ENCODE measurements at regions not wholly inside any gene's neighbourhood (a gene's known extent, or its start where the extent isn't known, plus 50 kb on each side); places are given as distances from the start of the nearest gene placed in this dataset.

DNA sequence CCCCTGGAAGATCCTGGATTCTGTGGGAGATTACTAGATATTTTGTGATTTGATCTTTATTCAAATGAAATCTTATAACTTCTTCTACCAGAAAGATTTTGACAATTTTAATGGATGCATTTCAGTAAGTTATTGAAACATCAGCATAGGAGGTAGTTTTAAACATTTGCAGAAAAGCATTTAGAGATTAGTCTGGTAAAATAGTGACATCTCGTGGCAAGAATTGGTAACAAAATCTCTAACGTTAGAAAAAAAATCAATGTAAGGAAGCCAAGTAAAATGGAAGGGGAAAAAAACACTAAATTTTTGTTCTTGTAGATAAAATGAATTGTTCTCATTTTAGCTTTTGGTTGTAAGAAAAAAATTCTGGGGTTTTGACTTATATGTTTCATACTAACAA is 73.3 kb downstream of the TASL start:
- peak; percentile 95 for FAIRE-seq

GRCh38 chrX:30495468-30495867 is 82.1 kb downstream of the TASL start:
- FAIRE-seq = no peak

DNA sequence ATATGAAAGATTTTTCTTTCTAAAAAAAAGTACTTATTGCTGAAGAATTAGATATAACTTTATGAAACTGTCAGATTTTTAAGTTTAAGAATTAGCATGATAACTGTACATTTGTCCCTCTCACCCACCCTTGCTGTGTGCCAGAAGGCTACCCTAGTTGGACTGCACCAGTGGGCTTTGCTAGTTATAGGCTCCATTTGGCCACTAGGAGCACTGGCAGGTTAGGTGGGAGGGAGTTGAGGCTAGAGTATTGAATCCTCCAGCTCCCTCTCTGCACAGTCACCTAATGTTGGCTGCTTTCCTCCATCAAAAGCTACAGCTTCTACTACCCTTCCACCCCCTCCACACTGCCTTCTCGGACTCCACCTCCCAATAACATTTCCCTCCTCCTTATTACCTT is 84.2 kb downstream of the TASL start:
- no peak for FAIRE-seq

- FAIRE-seq = no peak
These were observed 88.2 kb downstream of the TASL start for GRCh38 chrX:30489323-30489722.

DNA sequence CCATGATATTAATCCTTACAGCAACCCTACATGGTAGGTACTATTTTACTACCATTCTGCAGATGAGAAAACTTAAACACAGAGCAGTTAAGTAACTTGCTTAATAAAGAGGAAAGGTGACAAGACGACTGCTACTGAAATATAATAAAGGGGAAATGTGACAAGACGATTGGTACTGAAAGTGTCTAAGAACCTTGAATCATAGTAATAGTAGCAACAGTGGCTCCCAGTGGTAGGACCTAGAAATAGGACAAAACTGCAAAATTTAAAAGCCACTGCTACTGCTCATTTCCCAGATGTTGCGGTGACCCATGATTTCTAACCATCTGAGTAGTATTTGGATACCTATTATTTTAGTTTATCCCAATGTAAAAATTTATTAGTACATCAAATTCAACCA is 89.5 kb downstream of the TASL start:
- FAIRE-seq = no peak

GRCh38 chrX:30483996-30484395 is 93.6 kb downstream of the TASL start:
- no peak for FAIRE-seq

GRCh38 chrX:30468471-30468870 is 109.1 kb downstream of the TASL start:
- no peak for FAIRE-seq

All from TTC549 (cell line).